Nephron (organoid): ENCODE measurements at regions not wholly inside any gene's neighbourhood (a gene's known extent, or its start where the extent isn't known, plus 50 kb on each side); places are given as distances from the start of the nearest gene placed in this dataset.

ENCODE experiments used
- H3K27ac Mint-ChIP-seq, 3 experiments: 2 replicates each; pipeline ENCODE4 v1.8.0; 2020; ENCODE audit warnings: mixed read lengths in 3 of 3, mild to moderate bottlenecking in 2 of 3, moderate library complexity in 1 of 3
- H3K27me3 Mint-ChIP-seq: 2 replicates; pipeline ENCODE4 v1.8.0; 2021; ENCODE audit warnings: low read depth, mild to moderate bottlenecking, moderate library complexity, mixed read lengths
- H3K36me3 Mint-ChIP-seq: 2 replicates; pipeline ENCODE4 v1.8.0; 2020; ENCODE audit warnings: low read depth, mixed read lengths
- H3K4me1 Mint-ChIP-seq: 2 replicates; pipeline ENCODE4 v1.8.0; 2020; ENCODE audit warnings: mixed read lengths
- H3K4me3 Mint-ChIP-seq, 3 experiments: 2 replicates each; pipeline ENCODE4 v1.8.0; 2020; ENCODE audit warnings: mild to moderate bottlenecking in 3 of 3, mixed read lengths in 3 of 3, moderate library complexity in 2 of 3
- H3K9me3 Mint-ChIP-seq: 2 replicates; pipeline ENCODE4 v1.8.0; 2020; ENCODE audit warnings: mixed read lengths
- CTCF ChIP-seq, 3 experiments: fragments of 200-600 bp; sonication (generic); IDR thresholded peaks; one replicate each; pipeline ENCODE4 v1.5.0; 2021; ENCODE audit warnings: antibody characterized with exemption in 3 of 3; ENCODE audit not compliant: unreplicated experiment in 3 of 3

GRCh38 chr1:200468264-200469001 is 58.6 kb upstream of the ZNF281 start:
- Mint-ChIP-seq H3K27me3 (no peaks in the 10 kb centered on the region), H3K4me1 (peaks cover under 1% of the 10 kb centered on the region), H3K27ac (no peak overlapping the region), H3K36me3 (no peaks in the 10 kb centered on the region), H3K9me3 (no peaks in the 10 kb centered on the region), H3K4me3 (no peak overlapping the region)
- no peak for TF ChIP-seq CTCF (IDR thresholded peaks at IDR 0.05; ENCODE audit: unreplicated experiment in 3 of 3)

GRCh38 chr1:200464784-200465400 is 55.1 kb upstream of the ZNF281 start:
- Mint-ChIP-seq H3K36me3 (no peaks in the 10 kb centered on the region), H3K27me3 (no peaks in the 10 kb centered on the region), H3K4me1 (no peaks in the 10 kb centered on the region), H3K4me3 (no peak overlapping the region), H3K27ac (no peak overlapping the region), H3K9me3 (no peaks in the 10 kb centered on the region)
- no peak for TF ChIP-seq CTCF (IDR thresholded peaks at IDR 0.05; ENCODE audit: unreplicated experiment in 3 of 3)
